ENCODE measurements at regions not wholly inside any gene's neighbourhood (a gene's known extent, or its start where the extent isn't known, plus 50 kb on each side); places are given as distances from the start of the nearest gene placed in this dataset.

GRCh38 chr21:41662761-41663160, 104.1 kb downstream of the RIPK4 start:
- Histone ChIP-seq H3K27me3 (ENCODE audit: control insufficient read depth, insufficient read depth, low read length, poor library complexity, severe bottlenecking) (no peaks in the 10 kb centered on the region), H3K9me3 (ENCODE audit: control insufficient read depth, low read length) (no peaks in the 10 kb centered on the region), H3K4me1 (ENCODE audit: control insufficient read depth, insufficient read depth, low read length) (peaks cover 5% of the 10 kb centered on the region), H3K27ac (ENCODE audit: low read depth, low read length) (no peak overlapping the region), H3K9ac (ENCODE audit: extremely low read depth, low read length, poor library complexity, severe bottlenecking) (no peak overlapping the region), H3K4me3 (ENCODE audit: low read length) (no peak overlapping the region), H3K36me3 (ENCODE audit: control insufficient read depth, insufficient read depth, low read length) (no peaks in the 10 kb centered on the region)
- peaks cover 3% of the 10 kb centered on the region for H3K27me3 Mint-ChIP-seq (ENCODE audit: insufficient read depth)
- no peak overlapping the region for H3K27ac Mint-ChIP-seq
- H3K4me3 Mint-ChIP-seq: no peak overlapping the region
- peaks cover 14% of the 10 kb centered on the region for H3K4me1 Mint-ChIP-seq
- no peaks in the 10 kb centered on the region for H3K9me3 Mint-ChIP-seq
- no peaks in the 10 kb centered on the region for H3K36me3 Mint-ChIP-seq (ENCODE audit: low read depth)
- TF ChIP-seq CTCF (conservative IDR thresholded peaks at IDR 0.05): no peak
- WGBS, 2 experiments (ENCODE audit: insufficient coverage in 1 of 2, insufficient read length in 1 of 2): 95 to 96% methylated on average over 3 to 9 of the region's 9 CpGs
- no peak for DNase-seq

GRCh38 chr21:41662161-41662560, 104.7 kb downstream of the RIPK4 start:
- H3K27me3 ChIP-seq (ENCODE audit: control insufficient read depth, insufficient read depth, low read length, poor library complexity, severe bottlenecking): no peaks in the 10 kb centered on the region
- no peak overlapping the region for H3K4me3 Mint-ChIP-seq
- DNase-seq: no peak
- 90 to 93% methylated on average over 6 to 7 of the region's 7 CpGs for WGBS, 2 experiments (ENCODE audit: insufficient coverage in 1 of 2, insufficient read length in 1 of 2)
- H3K27me3 Mint-ChIP-seq (ENCODE audit: insufficient read depth): peaks cover 3% of the 10 kb centered on the region
- no peaks in the 10 kb centered on the region for H3K9me3 ChIP-seq (ENCODE audit: control insufficient read depth, low read length)
- peaks cover 14% of the 10 kb centered on the region for H3K4me1 Mint-ChIP-seq
- H3K9me3 Mint-ChIP-seq: no peaks in the 10 kb centered on the region
- no peaks in the 10 kb centered on the region for H3K36me3 Mint-ChIP-seq (ENCODE audit: low read depth)
- peaks cover 5% of the 10 kb centered on the region for H3K4me1 ChIP-seq (ENCODE audit: control insufficient read depth, insufficient read depth, low read length)
- no peak overlapping the region for H3K9ac ChIP-seq (ENCODE audit: extremely low read depth, low read length, poor library complexity, severe bottlenecking)
- H3K4me3 ChIP-seq (ENCODE audit: low read length): no peak overlapping the region
- H3K27ac ChIP-seq (ENCODE audit: low read depth, low read length): no peak overlapping the region
- TF ChIP-seq CTCF (conservative IDR thresholded peaks at IDR 0.05): no peak
- H3K27ac Mint-ChIP-seq: no peak overlapping the region
- no peaks in the 10 kb centered on the region for H3K36me3 ChIP-seq (ENCODE audit: control insufficient read depth, insufficient read depth, low read length)

GRCh38 chr21:41660748-41661147, 106.1 kb downstream of the RIPK4 start:
- Histone ChIP-seq H3K4me1 (ENCODE audit: control insufficient read depth, insufficient read depth, low read length) (peaks cover 5% of the 10 kb centered on the region), H3K27me3 (ENCODE audit: control insufficient read depth, insufficient read depth, low read length, poor library complexity, severe bottlenecking) (no peaks in the 10 kb centered on the region), H3K9ac (ENCODE audit: extremely low read depth, low read length, poor library complexity, severe bottlenecking) (no peak overlapping the region), H3K36me3 (ENCODE audit: control insufficient read depth, insufficient read depth, low read length) (no peaks in the 10 kb centered on the region), H3K9me3 (ENCODE audit: control insufficient read depth, low read length) (no peaks in the 10 kb centered on the region), H3K27ac (ENCODE audit: low read depth, low read length) (no peak overlapping the region), H3K4me3 (ENCODE audit: low read length) (no peak overlapping the region)
- Mint-ChIP-seq H3K4me3 (no peak overlapping the region), H3K36me3 (ENCODE audit: low read depth) (no peaks in the 10 kb centered on the region), H3K27ac (no peak overlapping the region), H3K27me3 (ENCODE audit: insufficient read depth) (peaks cover 3% of the 10 kb centered on the region), H3K4me1 (peaks cover 14% of the 10 kb centered on the region), H3K9me3 (no peaks in the 10 kb centered on the region)
- no peak for DNase-seq
- TF ChIP-seq CTCF (conservative IDR thresholded peaks at IDR 0.05): peak; percentile 31
- 74 to 76% methylated on average over 9 to 10 of the region's 10 CpGs for WGBS, 2 experiments (ENCODE audit: insufficient coverage in 1 of 2, insufficient read length in 1 of 2)
